ENCODE measurements at regions not wholly inside any gene's neighbourhood (a gene's known extent, or its start where the extent isn't known, plus 50 kb on each side); places are given as distances from the start of the nearest gene placed in this dataset.

- no peak for TF ChIP-seq CTCF (IDR thresholded peaks at IDR 0.05)
- no peak for TF ChIP-seq POLR2AphosphoS5 (IDR thresholded peaks at IDR 0.05)
- TF ChIP-seq POLR2A (IDR thresholded peaks at IDR 0.05), result no peak
These were observed 509.6 kb upstream of the TNC start for GRCh38 chr9:115627511-115627910.

All from prostate gland (tissue), 2 donors.